B cell (primary cell): ENCODE measurements at regions not wholly inside any gene's neighbourhood (a gene's known extent, or its start where the extent isn't known, plus 50 kb on each side); places are given as distances from the start of the nearest gene placed in this dataset.

ENCODE experiments used
- ATAC-seq: fragments of 200-7000 bp; cut with Tn5 transposase; one replicate; pipeline ENCODE4 v1.10.0; 2021; ENCODE audit warnings: low read depth, mild to moderate bottlenecking, moderate number of reproducible peaks, moderate library complexity
- CTCF ChIA-PET: fragments of 350-600 bp; sonication (Branson Sonifier 250); formaldehyde crosslinking; loops from one replicate; lab custom pipeline; 2021; ENCODE audit warnings: antibody characterized with exemption, inconsistent platforms; lab: Charles Lee
- POLR2A ChIA-PET: fragments of 350-600 bp; sonication (Branson Sonifier 250); formaldehyde crosslinking; loops from one replicate; lab custom pipeline; 2021; ENCODE audit warnings: antibody characterized with exemption; lab: Charles Lee
- DNase-seq: peaks from one replicate; pipeline ENCODE4 v3.0.0; 2013
- H2AFZ ChIP-seq: 2 replicates; pipeline ENCODE4 v1.6.1; 2012; ENCODE audit warnings: mild to moderate bottlenecking, low read depth, low read length; ENCODE audit not compliant: insufficient read depth, poor library complexity, severe bottlenecking
- H3K27ac ChIP-seq, 2 donors: 1 replicate in 1 of 2; 2 replicates in 1 of 2; pipeline ENCODE4 v1.5.1; 2012 to 2013; ENCODE audit warnings: low read length in 2 of 2, mild to moderate bottlenecking in 2 of 2, moderate library complexity in 1 of 2
- H3K27me3 ChIP-seq, 4 experiments: fragments of 200-600 bp in 1 of 4; sonication (generic) in 1 of 4; replicated peaks in 1 of 4; 1 replicate in 2 of 4; 2 replicates in 2 of 4; pipeline versions ENCODE4 v1.6.1 to v1.7.0; 2013 to 2016; ENCODE audit warnings: low read length in 3 of 4, mild to moderate bottlenecking in 2 of 4, mixed read lengths in 1 of 4, moderate library complexity in 1 of 4; ENCODE audit not compliant: insufficient read depth in 4 of 4, control insufficient read depth in 3 of 4; ENCODE audit errors: control extremely low read depth in 1 of 4
- H3K36me3 ChIP-seq, 2 experiments: replicated peaks in 1 of 2; 1 replicate in 1 of 2; 2 replicates in 1 of 2; pipeline versions ENCODE4 v1.6.1 to v1.7.1; 2013; ENCODE audit warnings: low read length in 1 of 2; ENCODE audit not compliant: insufficient read depth in 2 of 2, control insufficient read depth in 1 of 2; ENCODE audit errors: control extremely low read depth in 1 of 2, extremely low read depth in 1 of 2
- H3K4me1 ChIP-seq, 2 donors: fragments of 200-600 bp in 1 of 2; sonication (generic) in 1 of 2; 1 replicate in 1 of 2; 2 replicates in 1 of 2; pipeline versions ENCODE4 v1.5.1 to v1.6.1; 2013 to 2017; ENCODE audit warnings: low read length in 2 of 2; ENCODE audit not compliant: control insufficient read depth in 2 of 2, insufficient read depth in 2 of 2
- H3K4me2 ChIP-seq: replicated peaks from 2 replicates; pipeline ENCODE3; 2012; ENCODE audit warnings: mild to moderate bottlenecking, low read depth, low read length; ENCODE audit not compliant: poor library complexity, severe bottlenecking
- H3K4me3 ChIP-seq, 5 experiments: fragments of 200-600 bp in 1 of 5; sonication (generic) in 1 of 5; 1 replicate in 3 of 5; 2 replicates in 2 of 5; pipeline versions ENCODE4 v1.5.1 to v1.7.0; 2011 to 2016; ENCODE audit warnings: low read length in 4 of 5, mild to moderate bottlenecking in 4 of 5, low read depth in 2 of 5, control low read depth in 1 of 5, moderate library complexity in 1 of 5; ENCODE audit not compliant: insufficient read depth in 1 of 5; ENCODE audit errors: control extremely low read depth in 1 of 5, extremely low read depth in 1 of 5
- H3K79me2 ChIP-seq: fragments of 200-600 bp; sonication (generic); one replicate; pipeline ENCODE4 v1.6.0; 2016; ENCODE audit warnings: low read length; ENCODE audit not compliant: control insufficient read depth, insufficient read depth
- H3K9ac ChIP-seq: fragments of 200-600 bp; sonication (generic); 2 replicates; pipeline ENCODE4 v1.6.1; 2017; ENCODE audit warnings: mild to moderate bottlenecking, low read length, moderate library complexity
- H3K9me3 ChIP-seq, 3 donors: one replicate each; pipeline versions ENCODE4 v1.6.1 to v1.7.1; 2013; ENCODE audit warnings: low read length in 2 of 3; ENCODE audit not compliant: control insufficient read depth in 2 of 3, insufficient read depth in 1 of 3; ENCODE audit errors: control extremely low read depth in 1 of 3
- H4K20me1 ChIP-seq: 2 replicates; pipeline ENCODE4 v1.6.0; 2012; ENCODE audit warnings: mild to moderate bottlenecking, low read length; ENCODE audit not compliant: insufficient read depth, control insufficient read depth, poor library complexity, severe bottlenecking
- H3K27ac Mint-ChIP-seq: one replicate; pipeline ENCODE4 v1.8.0; 2021; ENCODE audit warnings: mixed read lengths
- H3K27me3 Mint-ChIP-seq: one replicate; pipeline ENCODE4 v1.8.0; 2021; ENCODE audit warnings: mixed read lengths
- H3K4me1 Mint-ChIP-seq: one replicate; pipeline ENCODE4 v1.8.0; 2021; ENCODE audit warnings: mixed read lengths
- H3K4me3 Mint-ChIP-seq: one replicate; pipeline ENCODE4 v1.8.0; 2021; ENCODE audit warnings: mixed read lengths
- H3K9me3 Mint-ChIP-seq: one replicate; pipeline ENCODE4 v1.8.0; 2022; ENCODE audit warnings: mixed read lengths; ENCODE audit not compliant: insufficient read depth
- CTCF ChIP-seq: fragments of 200-600 bp; IDR thresholded peaks from one replicate; pipeline ENCODE4 v1.8.0; 2022; ENCODE audit warnings: antibody characterized with exemption, mild to moderate bottlenecking
- EZH2 ChIP-seq: IDR thresholded peaks from 2 replicates; pipeline ENCODE4 v1.6.1; 2012; ENCODE audit warnings: borderline replicate concordance, low read depth, mild to moderate bottlenecking, moderate library complexity, low read length; ENCODE audit not compliant: insufficient read depth, poor library complexity, severe bottlenecking
- WGBS: methylation state at CpG from one replicate; pipeline ENCODE4 v1.1.5; 2013; ENCODE audit warnings: missing lambda C conversion rate; ENCODE audit not compliant: insufficient coverage; 5-methylcytosine and 5-hydroxymethylcytosine counted together
- intact Hi-C: fragments of 100-400 bp; cut with micrococcal nuclease; formaldehyde crosslinking; loops from one replicate; pipeline ENCODE4 v1.10.0; 2022

DNA sequence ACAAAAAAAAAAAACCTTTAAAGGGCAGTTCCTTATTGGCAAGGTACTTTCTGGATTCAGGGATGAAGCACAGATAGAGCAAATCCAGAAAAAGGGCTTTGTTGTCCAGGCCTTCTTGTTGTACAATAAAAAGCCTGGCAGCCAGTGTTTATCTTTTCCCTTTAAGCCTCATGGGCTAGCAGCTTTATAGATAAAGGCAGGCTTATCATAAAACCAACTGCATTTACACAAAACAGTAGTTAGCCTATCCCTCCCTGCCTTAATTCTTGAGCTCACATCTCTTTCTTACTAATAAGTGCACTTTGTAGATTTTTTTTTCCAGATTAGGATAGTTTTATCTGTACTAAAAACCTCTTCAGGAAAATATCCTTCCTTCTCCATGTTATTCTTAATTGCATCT lies 662.8 kb upstream of the CCDC54 start:
- Mint-ChIP-seq H3K27ac (no peak overlapping the region), H3K4me3 (no peak overlapping the region), H3K9me3 (peaks cover 1% of the 10 kb centered on the region), H3K4me1 (no peaks in the 10 kb centered on the region), H3K27me3 (peaks cover 3% of the 10 kb centered on the region)
- CTCF ChIA-PET = no interaction called here
- Histone ChIP-seq H3K4me1 (no peaks in the 10 kb centered on the region), H3K4me2 (no peak overlapping the region), H3K4me3 (no peak overlapping the region), H3K27me3 (no peaks in the 10 kb centered on the region), H4K20me1 (no peaks in the 10 kb centered on the region), H3K79me2 (no peaks in the 10 kb centered on the region), H3K36me3 (no peaks in the 10 kb centered on the region), H3K9ac (no peak overlapping the region), H2AFZ (no peak overlapping the region), H3K27ac (no peak overlapping the region), H3K9me3 (no peaks in the 10 kb centered on the region)
- POLR2A ChIA-PET = no interaction called here
- TF ChIP-seq EZH2 (no peak), CTCF (no peak)
- DNase-seq (no peak), ATAC-seq (no peak)
- intact Hi-C loops = no loop called here

GRCh38 chr3:106715286-106715685 lies 662.0 kb upstream of the CCDC54 start:
- Histone ChIP-seq H3K4me3 (no peak overlapping the region), H3K9me3 (no peaks in the 10 kb centered on the region), H2AFZ (no peak overlapping the region), H3K9ac (no peak overlapping the region), H3K4me2 (no peak overlapping the region), H3K4me1 (no peaks in the 10 kb centered on the region), H3K36me3 (no peaks in the 10 kb centered on the region), H3K27me3 (no peaks in the 10 kb centered on the region), H3K79me2 (no peaks in the 10 kb centered on the region), H3K27ac (no peak overlapping the region), H4K20me1 (no peaks in the 10 kb centered on the region)
- no peaks in the 10 kb centered on the region for H3K4me1 Mint-ChIP-seq
- POLR2A ChIA-PET = no interaction called here
- CTCF ChIA-PET = no interaction called here
- no peak overlapping the region for H3K4me3 Mint-ChIP-seq
- H3K27ac Mint-ChIP-seq = no peak overlapping the region
- DNase-seq (no peak), ATAC-seq (no peak)
- TF ChIP-seq EZH2 = no peak
- no peak for TF ChIP-seq CTCF
- 100% methylated on average over 1 of the region's 3 CpGs for WGBS
- intact Hi-C loops = no loop called here
- peaks cover 1% of the 10 kb centered on the region for H3K9me3 Mint-ChIP-seq
- peaks cover 3% of the 10 kb centered on the region for H3K27me3 Mint-ChIP-seq
